GM19395 (cell line): ENCODE measurements at regions not wholly inside any gene's neighbourhood (a gene's known extent, or its start where the extent isn't known, plus 50 kb on each side); places are given as distances from the start of the nearest gene placed in this dataset.

Experiments
- ATAC-seq: cut with Tn5 transposase; IDR thresholded peaks from one replicate; pipeline ENCODE4 v1.9.1; 2021; ENCODE audit warnings: mild to moderate bottlenecking, moderate library complexity; ENCODE audit not compliant: unreplicated experiment

- no peak for ATAC-seq
These were observed 617.0 kb downstream of the VRK1 start for GRCh38 chr14:97413966-97414717.

- ATAC-seq = no peak
These were observed 617.5 kb downstream of the VRK1 start for GRCh38 chr14:97414718-97415098.

DNA sequence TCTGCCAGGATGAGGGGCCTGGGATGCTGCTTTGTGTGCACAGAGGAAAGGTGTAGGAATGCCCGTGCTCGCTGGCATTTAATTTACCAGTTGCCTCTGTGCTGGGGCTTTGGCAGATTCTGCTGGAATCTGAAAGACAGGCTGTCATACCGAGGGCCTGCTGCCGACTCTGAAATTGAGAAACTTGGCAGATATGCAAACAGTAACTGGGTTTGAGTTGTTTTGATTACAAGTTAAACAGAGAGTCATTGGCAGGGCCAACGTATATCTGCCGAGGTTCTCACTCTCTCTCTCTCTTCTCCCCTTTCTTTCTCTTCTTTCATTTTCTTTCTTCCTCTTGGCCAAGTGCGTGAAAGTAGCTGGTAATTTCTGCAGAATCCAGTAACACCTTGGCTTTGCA is 618.7 kb downstream of the VRK1 start:
- ATAC-seq = no peak

DNA sequence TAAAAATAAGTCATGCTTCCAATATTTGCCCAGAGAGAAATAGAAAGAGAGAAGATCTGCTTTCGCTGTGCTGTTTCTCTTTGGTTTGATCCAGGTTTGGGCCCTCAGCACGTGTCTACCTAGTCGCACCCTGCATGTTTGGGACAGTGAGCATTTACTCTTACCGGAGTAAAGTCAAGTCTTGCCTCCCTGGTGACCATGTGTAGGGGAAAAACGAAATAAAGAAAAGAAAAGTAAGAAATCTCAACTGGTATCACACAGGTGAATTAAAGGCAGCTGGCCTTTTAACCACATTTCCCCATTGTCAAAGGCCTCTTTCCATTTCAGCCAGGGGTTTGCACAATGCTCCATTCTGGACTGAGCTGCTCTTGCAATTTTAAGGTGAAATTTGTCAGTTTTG is 619.4 kb downstream of the VRK1 start:
- no peak for ATAC-seq

DNA sequence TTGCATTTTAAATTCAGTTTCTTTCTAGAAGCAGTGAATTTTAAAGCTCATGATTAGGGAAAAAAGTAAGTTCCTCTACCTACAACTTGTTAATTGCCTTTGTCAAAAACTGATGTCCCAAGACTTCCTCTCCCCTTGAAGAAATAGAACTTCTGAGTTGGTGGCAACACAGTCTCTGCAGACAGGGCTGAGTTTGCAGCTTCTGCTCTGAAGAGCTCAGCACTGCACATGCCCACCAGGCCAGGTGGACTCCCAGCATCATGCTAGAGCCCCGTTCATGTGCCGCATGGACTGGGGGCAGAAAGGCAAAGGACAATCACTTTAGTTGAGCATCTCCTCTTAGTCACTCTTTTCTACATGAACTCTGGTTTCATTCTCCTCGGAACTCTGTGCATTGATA is 620.1 kb downstream of the VRK1 start:
- ATAC-seq = no peak

DNA sequence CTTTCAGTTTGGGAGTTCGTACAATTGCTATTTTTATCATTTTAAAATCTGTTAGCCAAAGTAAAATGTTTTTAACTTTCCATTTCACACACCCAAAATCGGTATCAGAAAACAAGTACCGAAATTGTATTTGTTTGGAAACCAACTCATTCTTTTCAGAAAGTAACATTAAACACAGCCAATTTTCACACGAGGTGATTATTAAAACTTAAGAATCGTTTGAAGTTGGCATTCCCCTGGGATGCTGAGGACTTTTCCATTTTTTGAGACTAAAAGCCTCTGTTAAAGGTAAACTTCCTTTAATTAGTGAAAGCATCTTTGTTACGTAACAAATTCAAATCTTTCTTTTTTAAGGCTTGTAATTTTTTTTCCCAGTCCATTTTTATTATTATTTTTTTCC is 623.0 kb downstream of the VRK1 start:
- no peak for ATAC-seq

GRCh38 chr14:97426776-97427175 is 629.6 kb downstream of the VRK1 start:
- ATAC-seq = no peak

- ATAC-seq = no peak
These were observed 631.7 kb downstream of the VRK1 start for GRCh38 chr14:97428808-97429440.

GRCh38 chr14:97432586-97432985 is 635.4 kb downstream of the VRK1 start:
- no peak for ATAC-seq

- no peak for ATAC-seq
These were observed 644.7 kb downstream of the VRK1 start for GRCh38 chr14:97441740-97442362.

GRCh38 chr14:97442363-97442762 is 645.2 kb downstream of the VRK1 start:
- no peak for ATAC-seq

- no peak for ATAC-seq
These were observed 646.2 kb downstream of the VRK1 start for GRCh38 chr14:97443412-97443811.

- ATAC-seq = no peak
These were observed 647.1 kb downstream of the VRK1 start for GRCh38 chr14:97444248-97444647.

- ATAC-seq = no peak
These were observed 648.2 kb downstream of the VRK1 start for GRCh38 chr14:97445367-97445766.

GRCh38 chr14:97446087-97446486 is 648.9 kb downstream of the VRK1 start:
- no peak for ATAC-seq

- ATAC-seq = no peak
These were observed 655.1 kb downstream of the VRK1 start for GRCh38 chr14:97452314-97452713.

GRCh38 chr14:97453991-97454390 is 656.8 kb downstream of the VRK1 start:
- ATAC-seq = no peak

- ATAC-seq = no peak
These were observed 659.3 kb downstream of the VRK1 start for GRCh38 chr14:97456462-97456861.

- no peak for ATAC-seq
These were observed 659.8 kb downstream of the VRK1 start for GRCh38 chr14:97456958-97457357.

GRCh38 chr14:97457575-97458085 is 660.4 kb downstream of the VRK1 start:
- ATAC-seq = no peak

DNA sequence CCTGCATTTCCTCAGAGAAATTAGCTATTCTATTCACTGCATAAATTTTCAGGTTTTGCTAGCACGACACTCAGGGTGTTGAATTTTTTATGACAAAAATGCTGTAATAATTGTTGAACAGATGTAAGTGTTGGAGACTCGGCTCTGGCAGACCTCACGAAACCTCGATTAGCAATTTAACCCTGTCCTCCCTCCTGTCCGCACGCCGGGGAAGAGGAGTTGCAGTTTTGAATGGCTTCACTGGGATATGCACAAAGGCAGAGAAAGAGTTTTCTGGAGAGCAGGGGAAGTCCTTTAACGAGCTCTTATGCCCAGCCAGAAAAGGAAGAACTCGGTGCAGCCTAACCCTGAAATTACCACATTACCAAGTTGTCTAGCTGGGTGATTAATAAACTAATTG is 661.1 kb downstream of the VRK1 start:
- no peak for ATAC-seq
